GM19324 (cell line): ENCODE measurements at regions not wholly inside any gene's neighbourhood (a gene's known extent, or its start where the extent isn't known, plus 50 kb on each side); places are given as distances from the start of the nearest gene placed in this dataset.
A peak's percentile ranks its signal among the peaks of the same experiment; 100 is the strongest.

Experiments
- ATAC-seq: cut with Tn5 transposase; IDR thresholded peaks from one replicate; pipeline ENCODE4 v1.9.1; 2021; ENCODE audit warnings: mild to moderate bottlenecking, moderate library complexity; ENCODE audit not compliant: unreplicated experiment, low FRiP score

- ATAC-seq = no peak
Measured at GRCh38 chr6:122028933-122029522, 370.4 kb upstream of the HSF2 start.

GRCh38 chr6:122033564-122034181, 365.8 kb upstream of the HSF2 start:
- ATAC-seq = peak; percentile 88

- ATAC-seq = no peak
Measured at GRCh38 chr6:122035173-122035572, 364.3 kb upstream of the HSF2 start.

- ATAC-seq = no peak
Measured at GRCh38 chr6:122040261-122040660, 359.2 kb upstream of the HSF2 start.

GRCh38 chr6:122042380-122042779, 357.1 kb upstream of the HSF2 start:
- no peak for ATAC-seq

- ATAC-seq = no peak
Measured at GRCh38 chr6:122042960-122043735, 356.3 kb upstream of the HSF2 start.

GRCh38 chr6:122048570-122048969, 350.9 kb upstream of the HSF2 start:
- ATAC-seq = no peak

GRCh38 chr6:122049341-122049740, 350.1 kb upstream of the HSF2 start:
- no peak for ATAC-seq

- ATAC-seq = no peak
Measured at GRCh38 chr6:122050242-122050755, 349.2 kb upstream of the HSF2 start.

- no peak for ATAC-seq
Measured at GRCh38 chr6:122052346-122052900, 347.0 kb upstream of the HSF2 start.

GRCh38 chr6:122059918-122060317, 339.5 kb upstream of the HSF2 start:
- no peak for ATAC-seq

GRCh38 chr6:122061855-122062254, 337.6 kb upstream of the HSF2 start:
- no peak for ATAC-seq

GRCh38 chr6:122063076-122063475, 336.4 kb upstream of the HSF2 start:
- no peak for ATAC-seq

- ATAC-seq = no peak
Measured at GRCh38 chr6:122063761-122064160, 335.7 kb upstream of the HSF2 start.

- no peak for ATAC-seq
Measured at GRCh38 chr6:122066200-122066599, 333.3 kb upstream of the HSF2 start.

- ATAC-seq = no peak
Measured at GRCh38 chr6:122068291-122068769, 331.1 kb upstream of the HSF2 start.

- no peak for ATAC-seq
Measured at GRCh38 chr6:122069932-122070331, 329.5 kb upstream of the HSF2 start.

GRCh38 chr6:122072014-122072647, 327.3 kb upstream of the HSF2 start:
- no peak for ATAC-seq

- ATAC-seq = no peak
Measured at GRCh38 chr6:122075084-122075838, 324.2 kb upstream of the HSF2 start.

- no peak for ATAC-seq
Measured at GRCh38 chr6:122075917-122076316, 323.5 kb upstream of the HSF2 start.
